HG03571 (cell line): ENCODE measurements at regions not wholly inside any gene's neighbourhood (a gene's known extent, or its start where the extent isn't known, plus 50 kb on each side); places are given as distances from the start of the nearest gene placed in this dataset.
"Not testable (repeated sequence)": the region's sequence is repeated elsewhere in the genome, so short reads cannot be mapped to it uniquely, and the experiment has no call there.

Experiments
- ATAC-seq: cut with Tn5 transposase; IDR thresholded peaks from one replicate; pipeline ENCODE4 v1.9.1; 2021; ENCODE audit not compliant: unreplicated experiment

GRCh38 chr5:67889870-67890269 lies 325.7 kb upstream of the PIK3R1 start:
- ATAC-seq, result not testable (repeated sequence)

DNA sequence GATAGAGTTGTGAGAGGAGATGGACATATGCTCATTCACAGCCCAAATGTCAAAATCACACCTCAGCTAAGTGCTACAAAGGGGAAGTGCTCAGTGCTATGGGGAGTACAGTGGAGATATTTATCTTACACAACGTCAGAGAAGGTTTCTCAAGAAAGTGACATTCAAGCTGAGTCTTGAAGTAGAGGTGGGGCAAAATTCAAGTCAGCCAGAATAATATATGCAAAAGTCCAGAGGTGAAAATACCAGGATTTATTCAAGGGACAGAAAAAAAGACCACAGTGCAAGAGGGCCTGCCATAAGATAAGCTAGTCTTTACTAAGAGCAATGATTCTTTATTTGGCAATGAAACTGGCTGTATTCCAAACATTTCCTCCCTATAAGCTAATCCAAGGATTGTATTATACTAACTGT lies 327.8 kb upstream of the PIK3R1 start:
- no peak for ATAC-seq

GRCh38 chr5:67886761-67887160 lies 328.8 kb upstream of the PIK3R1 start:
- ATAC-seq, result no peak

GRCh38 chr5:67880876-67881275 lies 334.7 kb upstream of the PIK3R1 start:
- ATAC-seq, result no peak

- ATAC-seq, result no peak
Observed at GRCh38 chr5:67880511-67880805, 335.1 kb upstream of the PIK3R1 start.

- no peak for ATAC-seq
Observed at GRCh38 chr5:67879620-67880510, 335.7 kb upstream of the PIK3R1 start.

GRCh38 chr5:67878933-67879332 lies 336.6 kb upstream of the PIK3R1 start:
- ATAC-seq, result no peak

GRCh38 chr5:67876371-67876770 lies 339.2 kb upstream of the PIK3R1 start:
- ATAC-seq, result no peak

DNA sequence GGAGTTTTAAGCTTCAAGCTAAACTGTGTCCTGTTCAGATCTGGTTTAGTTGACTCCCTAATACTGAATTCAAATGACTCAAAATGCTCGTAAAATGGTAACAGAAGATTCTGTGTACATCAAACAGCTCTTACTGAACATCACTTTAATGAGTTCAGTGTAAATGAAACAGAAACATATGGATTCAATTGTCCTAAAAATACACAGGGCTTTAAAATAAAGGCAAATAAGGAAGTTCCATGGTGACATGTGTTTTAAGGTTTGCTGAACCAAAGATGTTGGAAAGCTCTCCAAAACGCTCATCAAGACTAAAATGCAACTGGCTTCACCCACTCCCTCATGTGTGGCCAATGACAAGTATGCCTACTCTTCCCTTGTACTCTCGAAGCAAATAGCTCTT lies 340.0 kb upstream of the PIK3R1 start:
- no peak for ATAC-seq

GRCh38 chr5:67873935-67874334 lies 341.6 kb upstream of the PIK3R1 start:
- no peak for ATAC-seq

DNA sequence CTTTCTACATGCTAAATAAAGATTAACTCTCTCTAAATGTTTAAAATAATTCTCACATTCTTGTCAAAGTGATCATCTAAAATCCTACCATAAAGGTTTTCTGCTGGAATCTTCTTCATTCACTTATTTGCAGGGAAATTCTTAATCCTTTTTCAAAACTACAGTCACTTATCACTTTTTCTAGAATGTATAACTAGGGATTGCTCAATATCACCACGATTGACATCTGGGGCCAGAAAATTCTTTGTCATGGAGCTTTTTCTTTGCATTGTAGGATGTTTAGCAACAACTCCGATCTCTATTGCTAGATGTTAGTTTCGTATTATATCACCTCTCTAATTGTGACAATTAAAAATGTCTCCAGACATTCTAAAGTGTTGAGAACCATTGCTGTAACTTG lies 344.9 kb upstream of the PIK3R1 start:
- no peak for ATAC-seq

- not testable (repeated sequence) for ATAC-seq
Observed at GRCh38 chr5:67864335-67864734, 351.2 kb upstream of the PIK3R1 start.

DNA sequence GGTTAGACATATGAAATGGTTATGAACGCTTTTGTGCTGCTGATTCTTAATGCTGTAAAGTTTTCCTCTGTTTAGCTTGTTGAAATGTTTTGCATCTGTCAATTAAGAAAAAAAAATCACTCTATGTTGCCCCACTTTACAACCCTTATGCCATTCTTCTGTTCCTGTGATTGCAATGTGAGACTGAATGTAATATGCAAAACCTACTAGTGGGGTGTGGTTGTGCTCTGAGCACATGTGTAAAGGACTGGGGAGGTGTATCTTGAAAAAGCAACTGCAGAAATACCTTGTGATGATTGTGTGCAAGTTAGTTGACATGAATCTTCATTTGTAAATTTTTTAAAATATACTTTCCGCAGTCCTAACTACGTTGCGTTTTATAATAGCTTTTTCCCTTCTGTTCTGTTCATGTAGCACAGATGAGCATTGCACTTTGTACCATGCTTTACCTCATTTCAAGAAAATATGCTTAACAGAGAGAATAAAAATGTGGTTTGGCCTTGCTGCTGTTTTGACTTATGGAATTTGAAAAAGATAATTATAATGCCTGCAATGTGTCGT lies 357.0 kb upstream of the PIK3R1 start:
- ATAC-seq, result no peak

GRCh38 chr5:67857502-67857901 lies 358.1 kb upstream of the PIK3R1 start:
- ATAC-seq, result no peak

GRCh38 chr5:67855523-67855922 lies 360.0 kb upstream of the PIK3R1 start:
- ATAC-seq, result no peak

GRCh38 chr5:67850906-67851305 lies 364.6 kb upstream of the PIK3R1 start:
- not testable (repeated sequence) for ATAC-seq

- no peak for ATAC-seq
Observed at GRCh38 chr5:67844924-67845323, 370.6 kb upstream of the PIK3R1 start.

DNA sequence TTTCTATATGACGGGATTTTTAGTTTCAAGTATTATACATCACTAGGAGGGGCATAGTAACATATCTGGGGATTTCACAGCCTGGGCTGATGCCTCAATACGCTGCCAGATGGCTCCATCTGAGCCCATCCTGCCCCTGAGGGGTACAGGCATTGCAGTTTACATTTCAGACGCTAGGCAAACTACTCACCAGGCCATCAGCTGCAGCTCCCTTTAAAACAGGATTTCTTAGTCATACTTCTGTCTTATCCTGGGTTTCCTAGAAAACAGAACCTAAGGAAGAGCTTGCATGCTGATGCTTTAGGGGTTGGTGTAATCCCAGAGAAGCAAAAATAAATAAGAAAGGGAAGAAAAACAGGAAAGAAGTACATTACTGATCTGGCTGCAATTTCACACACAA lies 372.8 kb upstream of the PIK3R1 start:
- ATAC-seq, result no peak

DNA sequence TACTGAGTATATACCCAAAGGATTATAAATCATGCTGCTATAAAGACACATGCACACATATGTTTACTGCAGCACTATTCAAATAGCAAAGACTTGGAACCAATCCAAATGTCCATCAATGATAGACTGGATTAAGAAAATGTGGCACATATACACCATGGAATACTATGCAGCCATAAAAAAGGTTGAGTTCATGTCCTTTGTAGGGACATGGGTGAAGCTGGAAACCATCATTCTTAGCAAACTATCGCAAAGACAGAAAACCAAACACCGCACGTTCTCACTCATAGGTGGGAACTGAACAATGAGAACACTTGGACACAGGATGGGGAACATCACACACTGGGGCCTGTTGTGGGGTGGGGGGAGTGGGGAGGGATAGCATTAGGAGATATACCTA lies 378.3 kb upstream of the PIK3R1 start:
- not testable (repeated sequence) for ATAC-seq

GRCh38 chr5:67836496-67836895 lies 379.1 kb upstream of the PIK3R1 start:
- ATAC-seq, result not testable (repeated sequence)

DNA sequence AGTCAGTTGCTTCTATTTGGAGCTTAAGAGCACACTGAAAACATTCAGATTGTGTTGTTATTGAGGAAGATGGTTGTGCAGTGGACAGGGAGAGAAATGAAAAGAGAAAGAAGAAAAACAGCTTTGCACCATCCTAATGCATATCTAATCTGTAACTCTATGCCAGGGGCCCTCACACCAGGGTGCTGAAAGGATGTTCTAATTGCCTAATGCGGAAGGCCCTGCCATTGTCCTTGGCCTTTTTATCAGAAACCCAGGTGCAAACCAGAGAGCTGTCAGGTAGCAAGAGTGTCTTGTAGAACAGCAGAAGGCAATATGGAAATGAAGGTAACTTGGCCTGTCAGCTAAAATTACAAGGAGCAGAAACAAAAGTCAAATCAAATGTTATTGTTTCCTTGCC lies 384.5 kb upstream of the PIK3R1 start:
- no peak for ATAC-seq

GRCh38 chr5:67827541-67827940 lies 388.0 kb upstream of the PIK3R1 start:
- no peak for ATAC-seq

DNA sequence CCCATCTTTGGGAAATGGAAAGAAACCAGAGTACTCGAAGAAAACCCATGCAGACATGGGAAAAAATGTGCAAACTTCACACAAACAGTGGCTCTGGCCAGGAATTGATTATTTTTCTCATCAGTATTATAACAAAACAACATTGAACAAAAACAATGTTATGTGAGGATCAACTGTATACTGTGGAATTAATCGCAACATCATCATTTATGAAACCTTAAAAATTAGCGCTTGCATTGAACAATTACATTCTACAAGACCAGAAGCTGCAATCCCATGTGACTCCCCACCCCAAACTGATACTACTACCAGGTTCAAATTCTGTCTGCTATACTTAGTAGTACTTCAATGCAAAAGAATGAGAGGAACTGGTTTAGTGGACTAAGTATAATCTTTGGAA lies 390.7 kb upstream of the PIK3R1 start:
- no peak for ATAC-seq
